ENCODE measurements at regions not wholly inside any gene's neighbourhood (a gene's known extent, or its start where the extent isn't known, plus 50 kb on each side); places are given as distances from the start of the nearest gene placed in this dataset.

DNA sequence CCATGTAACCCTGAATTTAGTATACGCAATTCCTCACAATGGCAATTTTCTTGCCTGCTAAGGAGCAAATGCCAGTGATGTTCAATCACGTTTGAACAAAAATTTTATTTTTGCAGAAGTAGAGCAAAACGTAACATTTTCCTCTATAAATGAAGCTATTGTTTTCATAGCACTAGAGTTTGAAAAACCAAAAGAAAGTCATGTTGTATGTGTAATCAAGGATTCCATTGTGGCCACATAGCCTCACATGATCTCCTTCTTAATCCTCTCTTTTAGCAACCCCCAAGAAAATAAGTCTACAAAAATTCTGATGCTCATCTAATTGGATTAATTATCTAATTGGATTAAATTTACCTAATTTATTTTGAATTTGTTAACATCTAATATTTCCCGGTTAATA lies 1217.4 kb upstream of the FLRT2 start:
- TF ChIP-seq, protein P1, sequence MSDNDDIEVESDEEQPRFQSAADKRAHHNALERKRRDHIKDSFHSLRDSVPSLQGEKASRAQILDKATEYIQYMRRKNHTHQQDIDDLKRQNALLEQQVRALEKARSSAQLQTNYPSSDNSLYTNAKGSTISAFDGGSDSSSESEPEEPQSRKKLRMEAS (IDR thresholded peaks at IDR 0.05; ENCODE audit: insufficient read depth, insufficient read length): no peak
- no peak for TF ChIP-seq MYC (IDR thresholded peaks at IDR 0.05; ENCODE audit: low read depth, low read length)
- TF ChIP-seq EZH2 (IDR thresholded peaks at IDR 0.05; ENCODE audit: borderline replicate concordance, low read depth, low read length, severe bottlenecking): no peak
- TF ChIP-seq GATA2 (IDR thresholded peaks at IDR 0.05; ENCODE audit: insufficient read depth, insufficient read length, low read depth, low read length): no peak
- FAIRE-seq: no peak
- CTCF ChIA-PET: no interaction called here
- BruUV-seq (replicated peaks): no TSS peak
- H2AFZ ChIP-seq (ENCODE audit: low read depth, low read length): no peak overlapping the region
- H3K27me3 ChIP-seq (ENCODE audit: control insufficient read depth in 2 of 2, insufficient read depth in 2 of 2, low read length in 2 of 2): no peaks in the 10 kb centered on the region
- H3K9me3 ChIP-seq (replicated peaks; ENCODE audit: control insufficient read depth, insufficient read depth, low read length): no peaks in the 10 kb centered on the region
- POLR2A ChIA-PET: no interaction called here
- H3K27ac ChIP-seq (ENCODE audit: insufficient read depth, low read depth, low read length): no peak overlapping the region
- no peaks in the 10 kb centered on the region for H3K79me2 ChIP-seq (ENCODE audit: control insufficient read depth, insufficient read depth, low read length)
- H4K20me1 ChIP-seq (replicated peaks; ENCODE audit: control insufficient read depth, extremely low read depth, insufficient read depth, low read length): no peaks in the 10 kb centered on the region
- no peak for DNase-seq (ENCODE audit: low read depth, low spot score)
- H3K9ac ChIP-seq (replicated peaks; ENCODE audit: extremely low read depth, insufficient read depth, low read length): no peak overlapping the region
- no peak overlapping the region for H3K4me2 ChIP-seq (ENCODE audit: insufficient read depth, low read length)
- H3K36me3 ChIP-seq (ENCODE audit: control insufficient read depth in 2 of 2, extremely low read depth in 1 of 2, insufficient read depth in 2 of 2, low read length in 2 of 2): no peaks in the 10 kb centered on the region
- no peaks in the 10 kb centered on the region for H3K9me1 ChIP-seq (replicated peaks; ENCODE audit: control insufficient read depth, extremely low read depth, insufficient read depth, low read length)
- dilution Hi-C loops (cut with MboI; ENCODE audit: extremely low pct_ligation_motif_present, low sequenced_read_pairs) (no loop called here), intact Hi-C loops (cut with micrococcal nuclease) (no loop called here)
- no peak overlapping the region for H3K4me3 ChIP-seq (replicated peaks in 1 of 3; ENCODE audit: insufficient read depth in 1 of 3, low read depth in 1 of 3, low read length in 3 of 3)
- no peaks in the 10 kb centered on the region for H3K4me1 ChIP-seq (ENCODE audit: control insufficient read depth, extremely low read depth, insufficient read depth, low read length)

DNA sequence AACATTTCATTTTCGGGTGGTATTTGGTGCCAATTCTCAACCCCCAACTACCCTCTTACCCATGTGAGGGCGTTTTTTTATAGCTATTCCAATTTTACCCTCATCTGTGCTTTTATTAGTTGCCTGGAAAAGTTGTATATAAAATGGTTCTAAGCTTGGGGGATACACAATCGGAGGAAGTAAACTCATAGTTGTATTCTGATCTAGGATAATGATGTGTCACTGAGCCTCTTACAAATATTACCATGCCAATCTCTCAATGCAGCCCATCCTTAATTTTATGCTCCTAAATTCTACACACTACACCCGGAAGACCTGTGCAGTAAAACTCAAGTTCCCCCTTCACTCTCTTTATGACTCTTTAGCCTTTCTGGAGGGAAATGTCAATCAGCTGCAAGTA lies 1206.5 kb upstream of the FLRT2 start:
- no peaks in the 10 kb centered on the region for H3K79me2 ChIP-seq (ENCODE audit: control insufficient read depth, insufficient read depth, low read length)
- H3K27me3 ChIP-seq (ENCODE audit: control insufficient read depth in 2 of 2, insufficient read depth in 2 of 2, low read length in 2 of 2): no peaks in the 10 kb centered on the region
- FAIRE-seq (no peak), DNase-seq (ENCODE audit: low read depth, low spot score) (peak; percentile 28)
- TF ChIP-seq, protein P1 (IDR thresholded peaks at IDR 0.05; ENCODE audit: insufficient read depth, insufficient read length): no peak
- peak; percentile 51 for TF ChIP-seq GATA2 (IDR thresholded peaks at IDR 0.05; ENCODE audit: insufficient read depth, insufficient read length, low read depth, low read length)
- peak overlapping the region; percentile 72 for H3K4me2 ChIP-seq (ENCODE audit: insufficient read depth, low read length)
- peak overlapping the region; percentile 23 for H3K9ac ChIP-seq (replicated peaks; ENCODE audit: extremely low read depth, insufficient read depth, low read length)
- peaks cover 16% of the 10 kb centered on the region for H3K4me1 ChIP-seq (ENCODE audit: control insufficient read depth, extremely low read depth, insufficient read depth, low read length)
- H2AFZ ChIP-seq (ENCODE audit: low read depth, low read length): peak overlapping the region; percentile 35
- ChIA-PET POLR2A (interaction anchor here (0.6 kb wide), 1 partner anchor 69 kb away, joined by 3 read pairs; no protein-coding TSS in a partner anchor), CTCF (interaction anchor here (1.1 to 1.5 kb wide), 2 partner anchors 9 to 17 kb away, joined by 4 read pairs; no protein-coding TSS in a partner anchor)
- peak overlapping the region; percentile 64 for H3K27ac ChIP-seq (ENCODE audit: insufficient read depth, low read depth, low read length)
- no peak overlapping the region for H3K4me3 ChIP-seq (replicated peaks in 1 of 3; ENCODE audit: insufficient read depth in 1 of 3, low read depth in 1 of 3, low read length in 3 of 3)
- H4K20me1 ChIP-seq (replicated peaks; ENCODE audit: control insufficient read depth, extremely low read depth, insufficient read depth, low read length): no peaks in the 10 kb centered on the region
- no peaks in the 10 kb centered on the region for H3K36me3 ChIP-seq (ENCODE audit: control insufficient read depth in 2 of 2, extremely low read depth in 1 of 2, insufficient read depth in 2 of 2, low read length in 2 of 2)
- dilution Hi-C loops (cut with MboI; ENCODE audit: extremely low pct_ligation_motif_present, low sequenced_read_pairs): no loop called here
- TSS peak; percentile 14 for BruUV-seq (replicated peaks)
- intact Hi-C loops (cut with micrococcal nuclease): loop anchor here (5.0 to 10.0 kb wide), 3 partner anchors 179 to 1209 kb away; partner anchors contain the start of gene FLRT2
- no peaks in the 10 kb centered on the region for H3K9me1 ChIP-seq (replicated peaks; ENCODE audit: control insufficient read depth, extremely low read depth, insufficient read depth, low read length)
- H3K9me3 ChIP-seq (replicated peaks; ENCODE audit: control insufficient read depth, insufficient read depth, low read length): no peaks in the 10 kb centered on the region
